HG02885 (cell line): ENCODE measurements at regions not wholly inside any gene's neighbourhood (a gene's known extent, or its start where the extent isn't known, plus 50 kb on each side); places are given as distances from the start of the nearest gene placed in this dataset.
A peak's percentile ranks its signal among the peaks of the same experiment; 100 is the strongest.

Source experiments
- ATAC-seq: cut with Tn5 transposase; IDR thresholded peaks from one replicate; pipeline ENCODE4 v1.9.1; 2021; ENCODE audit warnings: mild to moderate bottlenecking; ENCODE audit not compliant: unreplicated experiment, poor library complexity

GRCh38 chr16:89027281-89027680, 50.3 kb upstream of the CBFA2T3 start:
- ATAC-seq = no peak

- ATAC-seq = peak; percentile 66
Measured at GRCh38 chr16:89031715-89032659, 55.0 kb upstream of the CBFA2T3 start.

- no peak for ATAC-seq
Measured at GRCh38 chr16:89033304-89033703, 56.3 kb upstream of the CBFA2T3 start.

GRCh38 chr16:89033796-89034572, 57.0 kb upstream of the CBFA2T3 start:
- no peak for ATAC-seq

- ATAC-seq = no peak
Measured at GRCh38 chr16:89034573-89034961, 57.6 kb upstream of the CBFA2T3 start.

GRCh38 chr16:89034971-89035668, 58.1 kb upstream of the CBFA2T3 start:
- no peak for ATAC-seq

- no peak for ATAC-seq
Measured at GRCh38 chr16:89035669-89036570, 57.7 kb upstream of the ACSF3 start.

- ATAC-seq = no peak
Measured at GRCh38 chr16:89036776-89037175, 56.9 kb upstream of the ACSF3 start.

GRCh38 chr16:89037261-89038152, 56.1 kb upstream of the ACSF3 start:
- ATAC-seq = no peak

- no peak for ATAC-seq
Measured at GRCh38 chr16:89038221-89038721, 55.4 kb upstream of the ACSF3 start.

- no peak for ATAC-seq
Measured at GRCh38 chr16:89038811-89039735, 54.6 kb upstream of the ACSF3 start.

- ATAC-seq = no peak
Measured at GRCh38 chr16:89039756-89040155, 53.9 kb upstream of the ACSF3 start.

- ATAC-seq = no peak
Measured at GRCh38 chr16:89040391-89040790, 53.3 kb upstream of the ACSF3 start.

- no peak for ATAC-seq
Measured at GRCh38 chr16:89040861-89041570, 52.6 kb upstream of the ACSF3 start.

- no peak for ATAC-seq
Measured at GRCh38 chr16:89041571-89042481, 51.8 kb upstream of the ACSF3 start.
